Embryonic facial prominence (tissue), 1 donor: ENCODE measurements at regions not wholly inside any gene's neighbourhood (a gene's known extent, or its start where the extent isn't known, plus 50 kb on each side); places are given as distances from the start of the nearest gene placed in this dataset.
"Not testable (repeated sequence)": the region's sequence is repeated elsewhere in the genome, so short reads cannot be mapped to it uniquely, and the experiment has no call there.

Experiments used
- DNase-seq: peaks from one replicate; pipeline ENCODE4 v3.0.0-alpha.2; 2016; ENCODE audit errors: extremely low spot score

DNA sequence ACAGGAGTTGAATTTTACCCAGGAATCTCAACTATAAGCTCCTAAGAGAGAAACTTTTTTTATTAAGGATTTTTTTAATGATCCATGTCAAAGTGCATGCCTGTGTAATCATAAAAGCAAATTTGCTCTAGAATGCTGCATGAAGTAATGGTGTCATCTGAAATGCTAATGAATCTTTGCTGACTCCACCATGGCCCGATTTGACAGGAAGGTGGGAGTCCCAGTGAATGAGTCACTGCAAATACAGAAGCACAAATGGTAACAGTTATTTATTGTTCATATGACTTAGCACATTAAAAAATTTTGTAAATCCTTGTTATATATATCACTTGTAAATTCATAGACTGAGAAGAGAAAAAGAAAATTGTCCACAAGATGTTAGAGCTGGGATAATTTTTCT lies 341.3 kb downstream of the RASEF start:
- DNase-seq, result no peak

GRCh38 chr9:82722051-82722450 lies 340.9 kb downstream of the RASEF start:
- no peak for DNase-seq

DNA sequence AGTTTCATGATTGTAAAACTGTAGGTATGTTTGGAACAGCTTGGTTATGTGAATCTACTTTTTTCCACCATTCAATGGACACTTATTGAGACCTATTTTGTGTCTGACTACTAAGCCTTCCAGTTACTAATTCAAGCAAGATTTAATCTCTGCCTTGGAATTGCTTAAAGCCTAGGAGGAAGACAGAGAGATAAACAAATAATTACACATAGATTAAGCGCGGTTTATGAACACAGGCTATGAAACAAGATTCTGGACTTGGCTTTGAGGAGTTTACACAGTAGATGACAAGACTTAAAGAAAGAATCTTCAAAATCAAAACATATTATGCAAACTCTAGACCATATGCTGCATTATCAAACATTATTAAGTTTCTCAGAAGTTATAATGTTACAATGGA lies 340.4 kb downstream of the RASEF start:
- DNase-seq, result no peak

DNA sequence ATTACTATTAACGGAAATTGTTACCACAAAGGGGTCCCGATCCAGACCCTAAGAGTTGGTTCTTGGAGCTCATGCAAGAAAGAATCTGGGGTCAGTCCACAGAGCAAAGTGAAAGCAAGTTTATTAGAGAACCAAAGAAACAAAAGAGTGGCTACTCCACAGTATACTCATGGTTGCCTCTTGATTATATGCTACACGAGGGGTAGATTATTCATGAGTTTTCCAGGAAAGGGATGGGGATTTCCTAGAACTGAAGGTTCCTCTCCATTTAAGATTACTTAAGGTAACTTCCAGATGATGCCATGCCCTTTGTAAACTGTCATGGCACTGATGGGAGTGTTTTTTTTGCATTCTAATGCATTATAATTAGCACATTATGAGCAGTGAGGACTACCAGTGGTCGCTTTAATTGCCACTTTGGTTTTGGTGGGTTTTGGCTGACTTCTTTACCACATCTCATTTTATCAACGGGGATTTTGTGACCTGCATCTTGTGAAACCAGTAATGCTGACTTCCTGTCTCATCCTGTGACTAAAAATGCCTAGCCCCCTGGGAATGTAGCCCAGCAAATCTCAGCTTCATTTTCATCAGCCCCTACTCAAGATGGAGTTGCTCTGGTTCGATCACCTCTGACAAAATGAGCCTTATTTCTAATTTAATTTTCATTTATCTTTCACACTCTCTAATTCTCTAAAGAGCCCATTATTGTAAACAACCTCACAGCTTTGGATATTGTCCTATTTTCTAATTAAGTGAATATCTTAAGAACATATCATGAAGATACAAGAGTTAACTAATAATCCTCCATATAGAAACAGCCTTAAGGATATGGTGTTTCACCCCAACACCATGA lies 336.3 kb downstream of the RASEF start:
- DNase-seq, result no peak

GRCh38 chr9:82729141-82729540 lies 333.8 kb downstream of the RASEF start:
- no peak for DNase-seq

DNA sequence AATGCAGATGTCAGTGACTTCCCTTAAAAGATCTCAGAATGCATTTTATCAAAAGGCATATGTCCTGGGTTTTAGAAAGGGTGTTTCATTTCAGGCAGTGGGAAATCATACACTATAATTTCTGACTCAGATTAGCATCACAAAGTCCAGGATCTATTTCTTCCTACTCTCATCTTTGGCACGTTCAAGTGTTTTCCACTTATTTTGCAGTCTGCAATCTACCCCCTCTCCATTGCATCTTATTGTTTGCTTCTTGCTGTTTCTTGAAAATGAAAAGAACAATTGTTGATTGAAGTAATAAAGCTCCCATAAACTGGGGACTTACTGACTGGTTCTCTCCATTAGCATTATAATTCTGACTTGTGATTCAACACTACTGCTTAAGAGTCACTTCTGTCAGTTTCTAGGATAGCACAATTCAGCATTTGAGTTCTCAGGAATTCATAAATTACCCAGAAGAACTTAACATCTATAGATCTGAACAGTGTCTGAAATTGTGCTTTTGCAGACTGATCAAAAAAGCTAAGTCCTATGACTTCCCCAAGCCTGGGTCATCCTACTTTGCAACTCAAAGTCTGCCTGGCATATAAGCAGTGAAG lies 332.9 kb downstream of the RASEF start:
- no peak for DNase-seq

DNA sequence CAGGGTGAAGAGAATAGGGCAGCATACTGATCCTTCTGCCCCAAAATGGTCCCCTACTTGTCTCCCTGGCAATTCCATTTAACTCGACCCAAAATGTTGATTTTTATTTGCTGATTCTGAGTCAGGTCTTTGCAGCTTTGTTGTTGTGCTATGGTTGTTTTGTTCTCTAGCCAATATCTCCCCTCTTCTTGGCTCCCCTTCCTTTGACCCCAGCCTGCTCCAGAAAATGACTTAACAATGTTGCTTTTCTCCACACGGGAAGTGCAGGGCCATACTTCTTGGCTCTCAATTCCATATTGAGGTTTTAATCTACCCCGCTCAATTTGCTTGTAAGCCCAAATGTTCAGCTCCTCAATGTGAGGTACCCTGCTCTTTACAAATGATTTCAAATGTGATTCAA lies 330.0 kb downstream of the RASEF start:
- DNase-seq, result no peak

- no peak for DNase-seq
Observed at GRCh38 chr9:82736126-82736525, 326.8 kb downstream of the RASEF start.

- no peak for DNase-seq
Observed at GRCh38 chr9:82736701-82737100, 326.2 kb downstream of the RASEF start.

DNA sequence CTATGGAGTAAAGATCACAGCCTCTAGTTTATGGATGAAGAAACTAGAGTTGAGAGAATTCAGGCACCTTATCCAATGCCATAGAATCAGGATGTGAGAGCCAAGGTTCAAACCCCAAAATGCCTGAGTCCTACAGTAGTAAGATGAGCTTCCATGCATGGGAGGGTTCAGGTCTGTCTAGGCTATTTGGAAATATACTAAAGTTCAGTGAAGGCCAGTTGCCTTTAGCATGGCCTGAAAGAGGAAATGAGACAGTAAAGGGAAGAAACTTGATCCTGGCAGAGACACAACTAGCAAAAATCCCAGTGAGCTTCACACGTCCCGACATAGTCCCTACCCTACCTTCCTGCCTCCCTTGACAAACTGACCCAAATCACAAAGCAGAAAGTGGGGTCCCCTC lies 317.0 kb downstream of the RASEF start:
- no peak for DNase-seq

- DNase-seq, result no peak
Observed at GRCh38 chr9:82750411-82750913, 312.5 kb downstream of the RASEF start.

GRCh38 chr9:82757924-82758323 lies 305.0 kb downstream of the RASEF start:
- no peak for DNase-seq

- no peak for DNase-seq
Observed at GRCh38 chr9:82761027-82761426, 301.9 kb downstream of the RASEF start.

GRCh38 chr9:82761956-82762355 lies 301.0 kb downstream of the RASEF start:
- DNase-seq, result no peak

DNA sequence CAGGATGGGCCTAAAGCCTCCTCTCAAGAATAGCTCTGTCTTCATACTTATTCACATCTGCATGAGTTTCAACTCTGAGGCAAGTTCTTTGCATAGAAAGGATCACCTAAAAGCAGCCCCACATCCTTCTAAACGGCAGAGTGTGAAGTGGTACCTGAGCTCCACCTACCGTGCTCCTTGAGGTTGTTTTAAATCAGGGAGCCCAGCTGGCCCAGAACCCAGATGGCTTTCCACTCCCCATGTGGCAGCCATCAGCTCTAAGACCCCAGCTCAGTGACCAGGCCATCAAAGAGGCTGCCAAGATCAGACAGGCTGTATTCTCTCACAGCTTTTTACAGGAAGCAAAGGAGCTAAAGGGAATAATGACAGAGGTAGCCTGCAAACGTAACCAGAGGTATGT lies 299.3 kb downstream of the RASEF start:
- no peak for DNase-seq

GRCh38 chr9:82764061-82764668 lies 298.8 kb downstream of the RASEF start:
- no peak for DNase-seq

GRCh38 chr9:82774707-82775231 lies 288.2 kb downstream of the RASEF start:
- not testable (repeated sequence) for DNase-seq

DNA sequence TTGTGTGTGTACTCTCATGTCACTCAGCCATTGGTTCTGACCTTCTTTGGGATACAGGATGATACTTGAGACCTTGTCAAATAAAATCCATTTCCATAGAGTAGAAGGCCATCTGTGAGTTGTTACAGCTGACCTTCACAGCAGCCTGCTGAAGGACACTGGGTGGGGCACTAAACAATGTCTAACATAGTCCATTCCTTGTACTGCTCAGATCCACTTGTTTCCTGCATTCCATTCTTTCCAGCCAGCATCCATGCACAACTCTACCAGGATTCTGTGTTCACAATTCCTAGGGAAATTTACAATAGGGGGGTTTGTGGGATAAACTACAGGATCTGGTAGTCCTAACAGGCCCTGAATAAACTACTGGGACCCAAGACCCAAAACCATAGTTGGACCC lies 286.4 kb downstream of the RASEF start:
- DNase-seq, result no peak

GRCh38 chr9:82777366-82777765 lies 285.6 kb downstream of the RASEF start:
- no peak for DNase-seq

DNA sequence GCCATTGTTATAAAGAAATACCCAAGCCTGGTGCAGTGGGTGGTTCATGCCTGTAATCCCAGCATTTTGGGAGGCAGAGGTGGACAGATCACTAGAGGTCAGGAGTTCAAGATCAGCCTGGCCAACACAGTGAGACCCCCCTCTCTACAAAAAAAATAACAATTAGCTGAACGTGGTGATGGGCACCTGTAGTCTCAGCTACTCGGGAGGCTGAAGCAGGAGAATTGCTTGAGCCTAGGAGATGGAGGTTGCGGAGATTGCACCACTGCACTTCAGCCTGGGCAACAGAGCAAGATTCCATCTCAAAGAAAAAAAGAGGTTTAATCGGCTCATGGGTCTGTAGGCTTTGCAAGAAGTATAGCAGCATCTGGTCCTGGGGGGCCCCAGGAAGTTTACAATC lies 284.0 kb downstream of the RASEF start:
- DNase-seq, result not testable (repeated sequence)

- no peak for DNase-seq
Observed at GRCh38 chr9:82780017-82780416, 282.9 kb downstream of the RASEF start.

GRCh38 chr9:82781921-82782392 lies 281.0 kb downstream of the RASEF start:
- DNase-seq, result no peak
